GM18873 (cell line): ENCODE measurements at regions not wholly inside any gene's neighbourhood (a gene's known extent, or its start where the extent isn't known, plus 50 kb on each side); places are given as distances from the start of the nearest gene placed in this dataset.

Experiments used
- ATAC-seq: cut with Tn5 transposase; IDR thresholded peaks from one replicate; pipeline ENCODE4 v1.9.1; 2021; ENCODE audit warnings: mild to moderate bottlenecking, moderate library complexity, moderate number of reproducible peaks; ENCODE audit not compliant: unreplicated experiment, low FRiP score

DNA sequence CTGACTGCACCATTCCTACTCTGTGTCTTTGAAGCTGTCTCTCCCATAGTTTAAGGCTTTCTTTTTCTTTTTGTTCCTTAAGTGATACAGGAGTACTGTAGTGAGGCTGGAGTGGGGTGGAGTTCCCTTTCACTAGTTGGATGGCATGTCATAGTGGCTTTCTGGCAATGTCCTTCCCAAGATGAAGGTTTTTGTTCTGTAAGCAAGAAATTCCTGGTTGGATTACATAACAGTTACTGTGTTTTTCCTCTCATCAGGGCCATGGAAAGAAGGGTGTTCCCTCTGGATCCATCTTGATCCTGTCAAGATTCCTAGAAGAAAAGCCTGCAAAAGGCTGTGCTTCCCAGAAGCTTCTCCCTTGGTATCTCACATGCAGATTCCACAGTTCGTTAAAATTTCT, 84.2 kb downstream of the ACKR3 start:
- no peak for ATAC-seq

DNA sequence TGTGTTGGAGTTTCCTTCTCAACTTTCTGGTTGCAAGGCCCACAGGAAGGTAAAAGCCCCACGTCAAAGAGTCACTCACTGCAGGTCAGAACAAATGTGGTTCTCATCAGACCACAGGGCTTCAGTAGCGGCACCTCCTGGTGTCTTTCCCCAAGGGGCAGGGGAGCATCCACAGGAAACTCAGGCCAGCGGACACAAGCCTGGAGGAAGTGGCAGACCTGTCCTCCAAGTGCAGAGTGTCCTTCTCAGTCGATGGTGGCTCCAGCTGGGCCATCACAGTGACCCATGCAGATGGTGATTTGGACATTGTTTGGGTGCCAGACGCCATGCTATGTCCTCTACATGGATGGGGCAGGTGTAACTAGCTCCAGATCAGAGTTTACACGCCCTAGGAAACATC, 84.9 kb downstream of the ACKR3 start:
- no peak for ATAC-seq

DNA sequence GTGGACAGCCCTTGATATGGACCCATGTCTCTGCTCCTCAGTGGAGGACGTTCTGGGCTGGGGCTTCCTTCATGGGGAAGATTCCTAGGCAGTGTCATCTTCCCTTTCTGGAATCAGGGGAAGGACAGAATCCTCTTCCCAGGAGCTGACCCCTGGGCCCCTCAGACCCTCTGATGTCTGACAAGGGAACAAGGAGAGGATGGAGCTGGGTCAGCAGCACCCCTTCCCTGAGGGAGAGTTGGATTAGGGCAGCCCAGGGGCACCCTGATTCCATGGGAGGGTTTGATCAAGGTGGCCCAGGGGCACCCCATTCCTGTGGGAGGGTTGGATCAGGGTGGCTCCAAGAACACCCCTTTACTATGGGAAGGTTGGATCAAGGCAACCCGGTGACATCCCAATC, 86.5 kb downstream of the ACKR3 start:
- no peak for ATAC-seq

DNA sequence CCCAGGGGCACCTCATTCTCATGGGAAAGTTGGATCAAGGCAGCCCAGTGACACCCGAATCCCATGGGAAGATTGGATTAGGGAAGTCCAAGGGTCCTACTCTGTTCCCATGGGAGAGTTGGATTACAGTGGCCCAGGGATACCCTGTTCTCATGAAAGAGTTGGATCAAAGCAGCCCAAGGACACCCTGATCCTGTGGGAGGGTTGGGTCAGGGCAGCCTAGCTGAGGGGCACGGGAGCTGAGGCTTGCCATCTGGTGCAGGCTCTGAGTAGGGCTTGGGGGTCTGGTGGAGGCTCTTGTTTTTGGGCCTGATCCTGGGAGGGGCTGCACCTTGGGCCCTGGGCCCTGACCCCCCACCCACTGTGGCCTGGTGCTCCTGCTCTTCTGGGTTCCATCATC, 87.1 kb downstream of the ACKR3 start:
- no peak for ATAC-seq

DNA sequence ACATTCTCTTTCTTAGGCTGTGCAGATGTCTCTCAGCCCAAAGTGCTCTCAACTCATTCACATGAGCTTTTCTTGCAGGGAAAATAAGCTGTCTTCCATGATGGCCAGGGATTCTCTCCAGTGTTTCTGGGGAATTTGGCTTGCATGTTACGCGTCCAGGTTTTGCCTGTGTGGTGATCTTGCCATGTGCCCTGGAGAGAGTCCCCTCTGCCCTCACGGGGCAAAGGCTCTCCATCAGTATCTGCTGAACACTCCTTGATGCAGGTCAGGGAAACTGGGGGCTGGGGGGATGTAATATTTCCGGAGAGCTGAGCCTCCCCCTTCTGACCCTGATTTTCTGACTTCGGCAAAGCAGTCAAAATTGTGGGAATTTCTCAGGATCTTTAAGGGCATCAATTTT, 87.6 kb downstream of the ACKR3 start:
- no peak for ATAC-seq

DNA sequence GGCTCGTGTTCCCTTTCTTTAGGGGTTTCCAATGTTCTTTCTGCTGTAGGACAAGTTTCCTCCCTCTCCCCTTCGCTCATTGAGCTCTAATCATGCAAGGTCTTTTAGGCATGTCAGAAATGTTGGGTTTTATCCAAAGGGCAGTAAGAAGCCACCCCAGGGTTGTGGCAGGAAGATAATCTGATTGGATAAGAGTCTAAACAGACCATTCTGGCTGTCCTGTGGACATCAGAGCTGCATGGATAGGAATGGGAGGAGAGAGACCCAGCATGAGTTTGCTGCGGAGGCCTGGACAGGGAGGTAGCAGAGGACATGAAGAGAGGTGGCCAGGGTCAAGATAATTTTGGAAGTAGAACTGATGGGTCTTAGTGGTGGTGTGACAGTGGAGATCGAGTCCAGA, 88.2 kb downstream of the ACKR3 start:
- no peak for ATAC-seq

DNA sequence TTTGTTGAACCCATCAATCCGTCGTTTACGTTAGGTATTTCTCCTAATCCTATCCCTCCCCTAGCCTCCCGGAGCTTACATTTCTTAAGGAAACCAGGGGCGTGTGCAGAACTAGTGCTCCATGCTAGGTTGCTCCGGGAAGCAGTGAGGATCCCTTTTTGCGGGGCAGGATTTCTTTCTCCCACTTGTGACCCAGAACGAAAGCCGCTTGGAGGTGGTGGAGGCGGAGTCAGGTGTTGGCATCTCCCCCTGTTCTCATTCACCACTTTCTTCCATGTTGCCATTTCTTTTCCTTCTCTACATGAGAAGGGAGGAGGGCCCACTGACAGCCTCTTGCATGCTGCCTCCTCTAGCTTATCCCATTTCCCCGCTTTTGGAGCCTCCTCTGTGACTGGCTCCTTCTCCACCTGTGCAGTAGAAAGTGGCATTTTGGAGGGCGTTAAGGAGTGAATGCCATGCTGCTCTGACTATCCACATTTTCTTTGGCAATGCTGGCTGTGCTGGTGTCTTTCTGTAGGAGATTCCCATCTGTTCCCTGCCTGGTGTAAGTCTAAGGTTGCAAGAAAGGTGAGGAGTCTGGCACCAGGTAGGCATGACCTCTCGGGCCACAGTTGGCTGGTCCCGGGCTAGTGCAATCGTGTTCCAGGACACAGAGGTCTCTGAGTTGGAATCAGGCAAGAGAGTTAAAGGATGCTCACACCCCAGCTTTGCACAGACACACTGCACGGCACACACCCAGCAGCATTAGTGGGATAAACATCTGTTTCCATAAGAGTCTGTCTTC, 89.5 kb downstream of the ACKR3 start:
- no peak for ATAC-seq

DNA sequence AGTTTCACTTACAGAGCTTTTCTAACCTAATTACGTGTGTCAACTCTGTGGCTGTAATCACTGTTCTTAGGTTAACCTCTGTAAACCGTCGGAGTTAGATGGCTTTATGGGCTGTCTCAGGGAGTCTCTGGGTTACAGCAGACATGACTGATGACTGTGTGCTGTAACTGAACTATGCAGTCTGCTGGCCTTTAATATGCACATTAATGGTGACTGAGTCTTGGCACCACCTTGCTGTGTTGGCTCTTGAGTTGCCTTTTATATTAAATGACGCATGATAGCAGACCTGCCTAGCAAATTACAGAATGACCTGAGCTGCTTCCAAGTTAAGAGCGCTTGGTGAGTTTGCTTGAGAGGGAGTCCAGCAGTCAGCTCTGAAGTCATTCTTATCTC, 90.1 kb downstream of the ACKR3 start:
- ATAC-seq = no peak

DNA sequence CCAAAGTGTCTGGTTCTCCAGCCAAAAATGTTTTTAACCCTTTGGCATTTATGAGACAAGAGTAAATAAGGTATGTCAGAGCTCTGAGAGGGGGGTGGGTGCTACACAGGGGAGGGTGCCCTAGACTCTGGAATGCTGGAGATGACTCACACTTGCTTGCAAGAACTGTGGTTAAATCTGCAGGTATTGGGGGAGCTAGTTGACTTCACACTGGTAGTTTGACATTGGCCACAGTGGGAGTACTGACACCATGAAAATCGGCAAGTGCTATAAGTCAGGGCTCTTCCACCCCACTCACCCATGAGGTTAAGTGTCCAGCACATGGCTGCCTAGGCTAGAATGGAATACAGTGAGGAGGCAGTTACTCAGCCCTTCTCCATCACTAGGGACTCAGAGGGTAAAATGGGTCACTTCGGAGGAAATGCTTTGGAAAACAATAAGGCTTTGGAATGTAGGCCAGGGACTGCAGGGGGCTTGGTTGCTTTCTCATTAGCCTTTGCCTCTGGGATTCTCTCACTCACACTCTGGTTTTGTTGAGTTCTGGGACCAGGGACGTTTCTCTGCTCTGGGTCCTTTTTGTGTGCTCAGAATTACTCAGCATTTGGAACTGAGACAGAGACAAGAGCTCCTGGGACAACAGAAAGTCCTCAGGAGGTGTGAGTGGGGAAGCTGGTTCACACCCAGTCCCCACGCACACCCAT, 91.6 kb downstream of the ACKR3 start:
- no peak for ATAC-seq

DNA sequence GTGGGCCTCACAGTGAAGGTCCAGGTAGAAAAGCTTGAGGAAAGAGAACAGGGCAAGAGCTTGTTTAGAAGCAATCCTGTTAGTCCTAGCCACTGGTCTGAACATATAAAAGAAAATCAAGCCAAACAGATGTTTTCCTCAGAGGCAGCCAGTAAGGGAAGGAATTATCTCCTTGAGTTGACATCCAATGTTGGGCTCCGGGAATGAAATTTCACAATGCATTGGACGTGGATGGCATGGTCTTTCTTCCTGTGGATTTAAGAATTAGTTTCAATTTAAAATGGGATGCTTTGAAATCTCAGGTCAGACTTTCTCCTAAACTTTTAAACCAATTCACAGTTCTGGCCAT, 92.1 kb downstream of the ACKR3 start:
- no peak for ATAC-seq

DNA sequence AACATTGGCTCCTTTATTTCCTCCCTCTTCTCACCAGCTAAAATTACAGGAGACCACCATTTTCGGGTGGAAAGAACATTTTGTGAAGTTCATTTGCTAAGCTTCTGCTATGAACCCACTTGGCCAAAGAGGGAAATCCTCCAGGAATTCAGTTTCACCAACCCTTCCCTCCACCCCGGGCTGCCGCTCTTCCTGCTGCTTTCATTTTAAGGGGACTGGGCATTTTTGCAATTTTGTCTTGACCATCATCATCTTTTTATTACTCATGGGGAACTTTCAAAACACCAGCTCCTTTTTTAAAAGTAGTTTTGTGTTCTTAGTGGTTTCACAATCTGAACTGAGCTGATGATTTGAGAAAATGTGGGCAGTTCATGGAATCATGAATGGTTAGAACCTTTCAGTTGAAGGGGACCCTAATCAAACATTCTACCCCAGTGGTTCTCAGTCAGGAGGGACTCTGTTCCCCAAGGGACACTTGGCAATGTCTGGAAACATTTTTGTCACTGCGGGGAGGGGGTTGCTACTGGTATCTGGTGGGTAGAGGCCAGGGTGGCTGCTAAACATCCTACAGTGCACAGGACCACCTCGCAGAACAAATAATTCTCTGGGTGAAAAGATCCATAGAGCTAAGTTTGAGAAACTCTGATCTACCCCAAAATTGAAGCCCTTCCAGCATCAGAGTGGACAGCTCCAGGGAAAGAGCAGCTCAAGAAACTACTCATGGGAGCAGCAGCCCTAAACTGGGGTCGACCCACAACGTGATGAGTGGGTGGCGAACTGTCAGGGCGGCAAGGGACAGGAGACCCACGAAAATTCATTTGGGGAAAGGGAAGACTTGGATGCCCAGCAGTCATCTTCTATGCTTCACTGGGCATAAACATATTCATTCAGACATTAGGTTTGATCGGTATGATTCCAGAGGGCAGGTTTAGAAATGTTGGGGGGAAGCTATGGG, 92.9 kb downstream of the ACKR3 start:
- no peak for ATAC-seq

DNA sequence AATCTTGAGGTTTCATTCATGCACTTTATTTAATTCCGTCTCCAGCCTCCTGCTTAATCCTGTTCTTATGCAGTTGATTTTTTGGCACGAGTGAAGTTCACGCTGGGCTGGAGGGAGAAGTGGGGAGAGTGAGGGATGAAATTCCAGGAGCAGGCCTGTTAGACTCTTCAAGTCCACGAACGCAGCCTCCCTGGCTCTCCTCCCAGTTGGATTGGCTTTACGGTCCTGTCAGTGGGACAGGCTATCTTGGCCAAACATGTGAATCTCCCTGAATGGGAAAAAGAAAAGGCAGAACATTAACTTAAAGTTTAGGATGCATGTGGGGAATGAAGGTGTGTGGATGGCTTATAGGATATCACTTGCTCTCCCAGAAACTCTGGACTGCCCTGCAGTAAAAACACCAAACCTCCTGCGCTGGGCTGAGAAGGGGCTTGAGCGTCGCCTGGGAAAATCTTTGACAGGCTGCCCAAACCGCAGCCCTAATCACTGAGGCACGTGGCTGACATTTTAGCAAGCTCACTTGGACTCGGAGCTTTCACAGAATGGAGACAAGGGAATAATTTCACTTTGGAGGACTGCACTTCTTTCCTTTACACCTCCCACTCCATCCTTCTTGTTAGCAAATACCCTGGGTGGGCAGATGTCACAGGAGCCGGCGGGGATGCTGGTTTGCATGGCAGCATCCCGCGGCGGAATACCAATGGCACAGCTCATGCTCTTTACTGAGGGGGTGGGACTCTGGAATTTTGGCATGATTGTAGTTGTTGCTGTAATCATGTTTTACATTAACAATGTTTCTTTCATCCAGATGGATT, 93.9 kb downstream of the ACKR3 start:
- ATAC-seq = no peak

DNA sequence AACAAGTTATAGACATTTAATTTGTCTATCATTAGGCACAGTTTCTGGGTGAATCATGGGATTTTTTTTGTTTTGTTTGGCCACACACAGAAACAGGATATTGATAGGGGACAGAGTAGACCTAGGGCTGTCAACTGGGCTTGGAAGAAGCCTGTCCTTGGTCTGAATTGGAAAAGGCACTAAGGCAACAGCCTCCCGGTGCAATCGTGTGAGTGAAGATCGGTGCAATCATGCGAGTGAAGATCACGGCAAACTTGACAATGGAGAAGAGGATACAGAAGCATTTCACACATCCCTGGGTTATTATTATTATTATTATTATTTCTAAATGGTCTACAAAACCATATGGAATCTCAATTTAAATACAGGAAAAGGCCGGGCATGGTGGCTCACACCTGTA, 94.5 kb downstream of the ACKR3 start:
- no peak for ATAC-seq

DNA sequence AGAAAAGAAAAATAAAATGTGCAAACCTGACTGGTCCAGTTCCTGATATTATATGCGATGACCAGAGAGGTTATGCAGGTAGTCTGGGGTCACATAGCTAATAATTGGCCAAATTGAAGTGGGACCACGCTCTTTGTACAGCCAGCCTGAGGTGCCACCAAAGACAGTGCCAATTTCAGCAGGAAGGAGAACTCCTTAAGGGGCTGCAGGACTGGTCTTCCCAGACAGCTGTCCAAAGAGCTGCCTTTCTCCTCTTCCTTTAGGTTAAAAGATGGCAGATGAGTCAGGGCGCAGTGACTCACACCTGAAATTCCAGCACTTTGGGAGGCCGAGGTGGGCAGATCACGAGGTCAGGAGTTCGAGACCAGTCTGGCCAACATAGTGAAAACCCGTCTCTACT, 95.5 kb downstream of the ACKR3 start:
- no peak for ATAC-seq

DNA sequence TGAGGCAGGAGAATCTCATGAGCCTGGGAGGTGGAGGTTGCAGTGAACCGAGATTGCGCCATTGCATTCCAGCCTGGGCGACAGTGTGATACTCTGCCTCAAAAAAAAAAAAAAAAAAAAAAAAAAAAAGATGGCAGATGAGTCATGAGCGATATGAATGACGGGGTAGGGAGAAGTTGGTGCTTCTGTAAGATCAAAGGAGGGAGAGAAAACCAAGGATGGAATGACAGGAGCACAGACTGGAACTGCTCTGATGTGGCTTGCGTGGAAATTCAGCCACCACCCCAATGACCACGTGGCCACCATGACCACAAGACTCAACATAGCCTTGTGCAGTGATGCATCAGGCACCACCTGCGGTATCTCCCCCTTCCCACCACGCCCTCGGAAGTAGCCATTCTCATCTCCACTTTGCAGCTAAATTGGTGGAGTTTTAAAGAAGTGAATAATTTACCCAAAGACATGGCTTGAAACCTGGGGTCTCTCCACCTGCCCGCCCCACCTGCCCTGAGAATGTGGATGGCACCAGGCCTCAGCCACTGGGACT, 96.0 kb downstream of the ACKR3 start:
- ATAC-seq = no peak

DNA sequence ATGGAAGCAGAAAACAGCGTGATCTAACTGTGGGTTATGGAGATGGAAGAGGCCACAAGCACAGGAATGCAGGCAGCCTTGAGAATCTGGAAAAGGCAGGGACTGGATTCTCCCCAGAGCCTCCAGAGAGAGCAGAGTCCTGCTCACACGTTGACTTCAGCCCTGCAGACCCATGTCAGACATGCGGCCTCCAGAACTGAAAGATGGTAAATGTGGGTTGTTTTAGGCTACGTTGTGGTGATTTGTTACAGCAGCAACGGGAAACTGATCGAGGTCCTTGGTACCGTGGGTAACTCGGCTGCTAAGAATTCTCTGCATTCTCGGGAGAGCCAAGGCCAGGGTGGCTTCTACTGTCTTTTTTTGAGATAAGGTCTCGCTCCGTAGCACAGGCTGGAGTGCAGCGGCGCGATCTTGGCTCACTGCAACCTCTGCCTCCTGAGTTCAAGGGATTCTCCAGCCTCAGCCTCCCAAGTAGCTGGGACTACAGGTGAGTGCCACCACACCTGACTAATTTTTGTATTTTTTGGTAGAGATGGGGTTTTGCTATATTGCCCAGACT, 97.1 kb downstream of the ACKR3 start:
- ATAC-seq = no peak

DNA sequence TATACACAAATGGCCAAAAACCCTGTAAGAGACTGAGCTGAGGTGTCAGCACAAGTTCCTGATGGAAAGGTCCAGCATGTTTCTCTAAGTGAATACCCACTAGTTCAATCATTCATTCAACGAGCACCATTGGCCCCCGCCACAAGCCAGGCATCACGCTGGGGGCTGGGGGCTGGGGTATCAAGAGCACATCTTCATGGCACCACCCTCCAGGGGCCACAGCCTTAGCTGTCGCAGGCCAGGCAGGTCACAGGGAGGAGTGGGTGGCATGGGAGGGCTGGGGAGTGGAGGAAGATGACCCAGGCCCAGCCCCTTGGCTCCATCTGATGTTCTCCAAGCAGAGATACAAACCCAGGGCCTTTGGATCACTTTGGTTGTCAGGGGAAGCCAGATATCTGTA, 97.9 kb downstream of the ACKR3 start:
- no peak for ATAC-seq

DNA sequence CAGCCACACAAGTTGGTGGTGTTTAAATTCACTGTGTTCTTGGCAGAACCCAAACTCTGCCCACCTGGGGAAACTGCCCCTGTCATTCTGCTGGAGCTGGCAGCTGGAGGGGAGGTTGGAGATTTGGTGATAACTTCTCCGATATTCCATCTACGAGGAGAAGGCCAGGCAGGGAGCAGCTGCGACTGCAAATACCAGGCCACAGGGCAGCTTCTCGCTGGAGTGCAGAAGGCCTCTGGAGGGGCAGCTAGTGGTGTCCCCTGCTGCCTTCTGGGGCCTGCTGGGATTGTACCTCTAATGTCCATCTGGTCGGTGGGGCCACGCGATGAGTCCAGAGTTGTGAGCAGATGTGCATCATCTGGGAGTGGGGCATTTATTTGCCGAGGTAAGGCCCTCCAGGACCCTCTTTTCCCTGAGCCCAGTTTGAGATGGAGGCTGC, 98.9 kb downstream of the ACKR3 start:
- no peak for ATAC-seq

DNA sequence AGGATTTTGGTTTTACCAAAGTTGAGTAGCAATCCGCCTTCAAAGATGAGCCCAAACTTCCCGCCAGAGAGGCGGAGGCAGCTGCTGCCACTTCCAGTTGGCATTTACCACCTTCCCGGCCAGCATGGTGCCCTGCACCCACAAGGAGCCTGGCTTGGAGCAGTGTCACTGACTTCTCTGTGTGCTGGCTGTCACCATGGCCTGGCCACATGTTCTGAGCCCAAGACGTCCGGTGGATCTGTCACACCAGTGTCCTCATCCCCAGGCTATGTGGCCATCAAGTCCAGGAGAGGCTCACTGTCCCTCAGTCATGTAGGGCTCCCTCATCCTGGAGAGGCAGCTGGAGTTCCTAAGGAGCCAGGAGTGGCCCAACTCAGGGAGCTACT, 100.6 kb downstream of the ACKR3 start:
- ATAC-seq = no peak
